ENCODE measurements at regions not wholly inside any gene's neighbourhood (a gene's known extent, or its start where the extent isn't known, plus 50 kb on each side); places are given as distances from the start of the nearest gene placed in this dataset.

DNA sequence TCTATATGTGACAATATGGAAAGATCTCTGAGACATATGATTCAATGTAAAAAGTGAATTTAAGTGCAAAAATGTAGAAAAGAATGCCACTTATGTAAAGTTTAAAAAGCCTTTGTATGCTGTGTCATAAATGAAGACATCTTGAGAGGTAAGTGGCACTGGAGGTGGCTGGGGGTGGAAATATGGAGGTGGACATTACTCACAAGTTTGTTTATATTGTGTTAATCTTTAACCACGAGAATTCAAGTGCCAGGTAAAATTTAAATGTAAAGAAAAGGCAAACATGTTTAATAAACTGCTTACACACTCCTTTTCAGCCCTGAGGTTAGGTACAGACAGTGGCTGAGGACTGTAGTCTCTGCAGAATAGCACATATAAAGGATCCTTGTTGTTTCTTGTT lies 235.1 kb downstream of the ABCC12 start:
- no peaks in the 10 kb centered on the region for H3K36me3 ChIP-seq (ENCODE audit: control insufficient read depth, insufficient read depth, low read length)
- no peak overlapping the region for H3K4me3 ChIP-seq (ENCODE audit: low read depth, low read length)
- H3K27me3 ChIP-seq (ENCODE audit: control insufficient read depth, insufficient read depth, low read length), result no peaks in the 10 kb centered on the region
- TF ChIP-seq, protein P1, sequence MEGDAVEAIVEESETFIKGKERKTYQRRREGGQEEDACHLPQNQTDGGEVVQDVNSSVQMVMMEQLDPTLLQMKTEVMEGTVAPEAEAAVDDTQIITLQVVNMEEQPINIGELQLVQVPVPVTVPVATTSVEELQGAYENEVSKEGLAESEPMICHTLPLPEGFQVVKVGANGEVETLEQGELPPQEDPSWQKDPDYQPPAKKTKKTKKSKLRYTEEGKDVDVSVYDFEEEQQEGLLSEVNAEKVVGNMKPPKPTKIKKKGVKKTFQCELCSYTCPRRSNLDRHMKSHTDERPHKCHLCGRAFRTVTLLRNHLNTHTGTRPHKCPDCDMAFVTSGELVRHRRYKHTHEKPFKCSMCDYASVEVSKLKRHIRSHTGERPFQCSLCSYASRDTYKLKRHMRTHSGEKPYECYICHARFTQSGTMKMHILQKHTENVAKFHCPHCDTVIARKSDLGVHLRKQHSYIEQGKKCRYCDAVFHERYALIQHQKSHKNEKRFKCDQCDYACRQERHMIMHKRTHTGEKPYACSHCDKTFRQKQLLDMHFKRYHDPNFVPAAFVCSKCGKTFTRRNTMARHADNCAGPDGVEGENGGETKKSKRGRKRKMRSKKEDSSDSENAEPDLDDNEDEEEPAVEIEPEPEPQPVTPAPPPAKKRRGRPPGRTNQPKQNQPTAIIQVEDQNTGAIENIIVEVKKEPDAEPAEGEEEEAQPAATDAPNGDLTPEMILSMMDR (IDR thresholded peaks at IDR 0.05; ENCODE audit: insufficient read depth, low read length, poor library complexity, severe bottlenecking), result no peak
- no peak for DNase-seq (ENCODE audit: low read depth)

DNA sequence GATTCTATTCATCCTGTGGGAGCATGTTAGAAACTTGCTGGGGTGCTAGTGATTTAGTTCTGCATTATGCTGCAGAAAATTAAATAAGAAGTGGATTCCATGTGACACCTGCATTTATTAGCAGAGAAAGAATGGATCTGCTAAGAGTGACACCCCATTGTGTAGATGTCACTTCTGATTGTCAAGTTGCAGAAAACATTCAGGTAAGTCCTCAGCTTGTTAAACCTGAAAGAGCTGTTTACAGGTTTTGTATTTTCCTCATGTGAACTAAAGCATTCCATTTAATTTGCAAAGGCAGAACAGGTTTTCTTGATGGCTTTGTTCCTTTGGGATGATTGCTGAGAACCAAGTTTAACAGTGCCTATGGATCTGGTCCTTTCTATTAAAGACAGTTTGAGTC lies 238.7 kb downstream of the ABCC12 start:
- Histone ChIP-seq H3K36me3 (ENCODE audit: control insufficient read depth, insufficient read depth, low read length) (no peaks in the 10 kb centered on the region), H3K27me3 (ENCODE audit: control insufficient read depth, insufficient read depth, low read length) (no peaks in the 10 kb centered on the region), H3K4me3 (ENCODE audit: low read depth, low read length) (no peak overlapping the region)
- TF ChIP-seq, protein P1 (IDR thresholded peaks at IDR 0.05; ENCODE audit: insufficient read depth, low read length, poor library complexity, severe bottlenecking), result no peak
- no peak for DNase-seq (ENCODE audit: low read depth)

DNA sequence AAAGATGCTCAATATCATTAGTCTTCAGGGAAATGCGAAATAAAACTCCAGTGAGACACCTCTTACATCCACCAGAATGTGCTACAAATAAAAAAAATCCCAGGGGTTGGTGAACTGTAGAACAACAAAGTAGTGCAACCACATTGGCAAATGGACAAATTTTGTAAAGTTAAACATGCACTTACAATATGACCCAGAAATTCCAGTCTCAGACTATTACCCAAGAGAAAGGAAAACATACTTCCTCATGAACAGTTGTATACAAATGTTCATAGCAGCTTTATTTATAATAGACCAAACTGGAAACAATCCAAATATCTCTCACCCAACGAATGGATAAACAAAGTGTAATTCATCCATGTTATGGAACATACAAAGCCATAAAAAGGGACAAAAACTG lies 239.5 kb downstream of the ABCC12 start:
- H3K36me3 ChIP-seq (ENCODE audit: control insufficient read depth, insufficient read depth, low read length), result no peaks in the 10 kb centered on the region
- TF ChIP-seq, protein P1 (IDR thresholded peaks at IDR 0.05; ENCODE audit: insufficient read depth, low read length, poor library complexity, severe bottlenecking), result no peak
- DNase-seq (ENCODE audit: low read depth), result no peak

DNA sequence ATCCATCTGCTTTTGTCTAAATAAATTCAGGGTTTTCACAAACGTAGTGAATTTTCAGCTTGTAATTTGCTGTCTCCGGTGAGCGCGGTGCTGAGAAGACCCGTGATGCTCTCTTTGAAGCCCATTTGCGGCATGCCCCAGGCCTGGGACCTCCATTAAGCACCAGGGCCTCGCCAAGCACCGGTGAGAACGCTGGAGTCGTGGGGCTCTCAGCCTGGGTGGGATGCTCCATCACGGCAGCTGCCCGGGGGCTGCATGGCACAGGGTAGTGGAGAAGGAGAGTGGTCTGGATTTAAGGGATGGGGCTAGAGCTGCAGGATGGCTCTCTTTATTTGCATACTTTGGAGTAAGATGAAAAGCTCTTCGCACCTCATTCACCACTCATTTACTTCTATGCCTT lies 248.7 kb downstream of the ABCC12 start:
- TF ChIP-seq, protein P1 (IDR thresholded peaks at IDR 0.05; ENCODE audit: insufficient read depth, low read length, poor library complexity, severe bottlenecking), result no peak
- no peaks in the 10 kb centered on the region for H3K36me3 ChIP-seq (ENCODE audit: control insufficient read depth, insufficient read depth, low read length)
- no peaks in the 10 kb centered on the region for H3K27me3 ChIP-seq (ENCODE audit: control insufficient read depth, insufficient read depth, low read length)
- no peak overlapping the region for H3K4me3 ChIP-seq (ENCODE audit: low read depth, low read length)
- DNase-seq (ENCODE audit: low read depth), result no peak

More for the DNA sequence above, 239.5 kb downstream of the ABCC12 start:
- Histone ChIP-seq H3K4me3 (ENCODE audit: low read depth, low read length) (no peak overlapping the region), H3K27me3 (ENCODE audit: control insufficient read depth, insufficient read depth, low read length) (no peaks in the 10 kb centered on the region)

DNA sequence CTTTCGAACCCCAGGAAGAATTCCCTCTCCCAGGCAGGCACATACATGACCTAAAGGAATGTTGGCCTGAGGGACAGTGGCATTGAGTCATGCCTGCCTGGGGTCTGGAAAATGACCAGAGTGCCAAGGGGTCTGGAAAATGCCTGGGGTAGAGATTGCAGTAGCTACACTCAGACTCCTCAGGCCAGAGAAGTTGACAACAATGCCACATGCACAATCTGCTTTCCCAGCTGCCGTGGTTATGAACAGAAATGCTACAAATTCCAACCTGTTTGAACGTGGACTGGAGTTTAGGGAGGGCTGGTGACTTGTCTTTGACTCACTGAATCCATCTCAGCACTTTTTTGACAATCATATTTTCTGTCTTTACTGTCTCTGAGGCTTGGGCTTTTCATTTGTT lies 250.0 kb downstream of the ABCC12 start:
- TF ChIP-seq, protein P1 (IDR thresholded peaks at IDR 0.05; ENCODE audit: insufficient read depth, low read length, poor library complexity, severe bottlenecking), result no peak
- Histone ChIP-seq H3K4me3 (ENCODE audit: low read depth, low read length) (no peak overlapping the region), H3K27me3 (ENCODE audit: control insufficient read depth, insufficient read depth, low read length) (no peaks in the 10 kb centered on the region), H3K36me3 (ENCODE audit: control insufficient read depth, insufficient read depth, low read length) (no peaks in the 10 kb centered on the region)
- DNase-seq (ENCODE audit: low read depth), result no peak

DNA sequence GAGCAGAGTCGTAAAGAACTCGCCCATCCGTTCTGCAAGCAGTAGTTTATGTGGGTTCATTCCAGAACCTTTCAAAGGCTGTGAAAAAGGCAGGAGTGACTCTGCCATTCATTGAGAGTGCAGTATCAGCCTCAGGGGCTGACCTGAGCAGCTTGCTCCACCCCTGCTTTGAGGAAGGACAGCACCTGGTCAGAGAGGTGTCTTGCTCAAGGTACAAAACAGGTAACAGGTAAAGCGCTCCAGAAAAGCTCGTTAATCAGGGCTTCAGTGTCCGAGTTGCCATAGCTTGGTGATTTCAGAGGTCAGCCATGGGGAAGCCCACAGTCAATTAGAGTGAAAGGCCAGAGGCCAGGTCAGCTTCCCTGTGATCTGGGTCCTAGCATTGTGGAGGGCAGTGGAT lies 251.1 kb downstream of the ABCC12 start:
- no peak for DNase-seq (ENCODE audit: low read depth)
- Histone ChIP-seq H3K4me3 (ENCODE audit: low read depth, low read length) (no peak overlapping the region), H3K27me3 (ENCODE audit: control insufficient read depth, insufficient read depth, low read length) (no peaks in the 10 kb centered on the region), H3K36me3 (ENCODE audit: control insufficient read depth, insufficient read depth, low read length) (no peaks in the 10 kb centered on the region)
- TF ChIP-seq, protein P1 (IDR thresholded peaks at IDR 0.05; ENCODE audit: insufficient read depth, low read length, poor library complexity, severe bottlenecking), result no peak

All from kidney epithelial cell (primary cell).